Liver (tissue), 7 donors: ENCODE measurements at regions not wholly inside any gene's neighbourhood (a gene's known extent, or its start where the extent isn't known, plus 50 kb on each side); places are given as distances from the start of the nearest gene placed in this dataset.
"Not testable (repeated sequence)": the region's sequence is repeated elsewhere in the genome, so short reads cannot be mapped to it uniquely, and the experiment has no call there.

Source experiments
- DNase-seq: peaks from one replicate; pipeline ENCODE4 v3.0.0-alpha.2; 2017; ENCODE audit warnings: low spot score
- H3K27ac ChIP-seq, 2 donors: one replicate each; pipeline ENCODE4 v1.7.0; 2013; ENCODE audit warnings: inconsistent platforms in 2 of 2, low read length in 2 of 2, control low read depth in 1 of 2, low read depth in 1 of 2, mild to moderate bottlenecking in 1 of 2
- H3K27me3 ChIP-seq, 4 donors: one replicate each; pipeline versions ENCODE4 v1.6.1 to v1.7.0; 2013; ENCODE audit warnings: low read length in 3 of 4, inconsistent platforms in 1 of 4, mild to moderate bottlenecking in 1 of 4, moderate library complexity in 1 of 4; ENCODE audit not compliant: control insufficient read depth in 4 of 4, insufficient read depth in 4 of 4
- H3K36me3 ChIP-seq, 4 donors: one replicate each; pipeline versions ENCODE4 v1.6.1 to v1.7.0; 2013; ENCODE audit warnings: low read length in 3 of 4, mild to moderate bottlenecking in 3 of 4, low read depth in 1 of 4, moderate library complexity in 1 of 4; ENCODE audit not compliant: control insufficient read depth in 4 of 4, insufficient read depth in 3 of 4
- H3K4me1 ChIP-seq, 4 donors: one replicate each; pipeline versions ENCODE4 v1.6.1 to v1.7.0; 2013; ENCODE audit warnings: low read length in 3 of 4, mild to moderate bottlenecking in 3 of 4, moderate library complexity in 1 of 4; ENCODE audit not compliant: control insufficient read depth in 4 of 4, insufficient read depth in 4 of 4
- H3K4me3 ChIP-seq, 3 donors: one replicate each; pipeline versions ENCODE4 v1.6.1 to v1.7.0; 2013; ENCODE audit warnings: low read length in 3 of 3, control low read depth in 1 of 3, low read depth in 1 of 3, mild to moderate bottlenecking in 1 of 3
- H3K9ac ChIP-seq, 2 donors: one replicate each; pipeline ENCODE4 v1.7.0; 2013; ENCODE audit warnings: low read length in 2 of 2, mild to moderate bottlenecking in 2 of 2, moderate library complexity in 2 of 2, control low read depth in 1 of 2, low read depth in 1 of 2
- H3K9me3 ChIP-seq, 4 donors: one replicate each; pipeline versions ENCODE4 v1.6.1 to v1.7.0; 2013; ENCODE audit warnings: low read length in 3 of 4; ENCODE audit not compliant: control insufficient read depth in 4 of 4
- FOXA1 ChIP-seq: IDR thresholded peaks from 2 replicates; pipeline ENCODE4 v1.6.1; 2016; ENCODE audit warnings: antibody characterized with exemption
- GABPA ChIP-seq, 2 donors: IDR thresholded peaks in 1 of 2; conservative IDR thresholded peaks in 1 of 2; 2 replicates each; pipeline ENCODE4 v1.6.1; 2016; ENCODE audit warnings: antibody characterized with exemption in 2 of 2, mild to moderate bottlenecking in 1 of 2, moderate library complexity in 1 of 2
- HNF4G ChIP-seq: IDR thresholded peaks from 2 replicates; pipeline ENCODE4 v1.6.1; 2016; ENCODE audit warnings: antibody characterized with exemption
- MAX ChIP-seq: IDR thresholded peaks from 2 replicates; pipeline ENCODE4 v1.6.1; 2016; ENCODE audit warnings: antibody characterized with exemption
- NR2F2 ChIP-seq: IDR thresholded peaks from 2 replicates; pipeline ENCODE4 v1.6.1; 2016; ENCODE audit warnings: antibody characterized with exemption
- SP1 ChIP-seq: IDR thresholded peaks from 2 replicates; pipeline ENCODE4 v1.6.1; 2018; ENCODE audit warnings: antibody characterized with exemption, mild to moderate bottlenecking
- ZBTB33 ChIP-seq: IDR thresholded peaks from 2 replicates; pipeline ENCODE4 v1.6.1; 2016; ENCODE audit warnings: antibody characterized with exemption
- WGBS: extraction: QIAGEN DNeasy Blood & Tissue Kit; methylation state at CpG from one replicate; pipeline ENCODE4 v1.1.7; 2013; 5-methylcytosine and 5-hydroxymethylcytosine counted together
- donor health status: healthy.
- donor health status: healthy.
- donor health status: healthy.
- donor health status: healthy.

GRCh38 chr17:64724246-64724645 is 62.1 kb upstream of the SMURF2 start:
- not testable (repeated sequence) for DNase-seq, H3K9ac ChIP-seq, H3K27ac ChIP-seq, H3K4me3 ChIP-seq, H3K36me3 ChIP-seq, H3K4me1 ChIP-seq, H3K27me3 ChIP-seq, H3K9me3 ChIP-seq
- WGBS = 74% methylated on average over 8 of the region's 8 CpGs
- TF ChIP-seq NR2F2 (peak; percentile 29), SP1 (peak; percentile 18)

GRCh38 chr17:64723781-64724180 is 61.7 kb upstream of the SMURF2 start:
- Histone ChIP-seq H3K4me3 (no peak overlapping the region), H3K27ac (no peak overlapping the region)
- WGBS = 85% methylated on average over 2 of the region's 2 CpGs

GRCh38 chr17:64721556-64721955 is 59.4 kb upstream of the SMURF2 start:
- H3K27ac ChIP-seq, H3K36me3 ChIP-seq, H3K4me1 ChIP-seq, H3K9ac ChIP-seq, H3K9me3 ChIP-seq, DNase-seq, H3K27me3 ChIP-seq, H3K4me3 ChIP-seq: not testable (repeated sequence)
- 94% methylated on average over 1 of the region's 1 CpG for WGBS

More at GRCh38 chr17:64723781-64724180, 61.7 kb upstream of the SMURF2 start:
- no peak overlapping the region for H3K9ac ChIP-seq
- TF ChIP-seq ZBTB33 = no peak
- TF ChIP-seq FOXA1 = no peak
- no peak for TF ChIP-seq MAX
- TF ChIP-seq GABPA (IDR thresholded peaks at IDR 0.05 in 1 of 2, conservative IDR thresholded peaks at IDR 0.05 in 1 of 2) = no peak
- TF ChIP-seq HNF4G = no peak
- no peak for TF ChIP-seq NR2F2
- no peaks in the 10 kb centered on the region for H3K27me3 ChIP-seq
- H3K9me3 ChIP-seq = no peaks in the 10 kb centered on the region
- H3K36me3 ChIP-seq = no peaks in the 10 kb centered on the region
- no peak for DNase-seq
- H3K4me1 ChIP-seq = no peaks in the 10 kb centered on the region

- not testable (repeated sequence) for H3K4me3 ChIP-seq, H3K4me1 ChIP-seq, H3K36me3 ChIP-seq, H3K27me3 ChIP-seq, H3K27ac ChIP-seq, H3K9me3 ChIP-seq, H3K9ac ChIP-seq, DNase-seq
- 76% methylated on average over 6 of the region's 6 CpGs for WGBS
Measured at GRCh38 chr17:64720253-64720652, 58.1 kb upstream of the SMURF2 start.

GRCh38 chr17:64719517-64719916 is 57.4 kb upstream of the SMURF2 start:
- H3K4me1 ChIP-seq, DNase-seq, H3K9me3 ChIP-seq, H3K9ac ChIP-seq, H3K4me3 ChIP-seq, H3K27me3 ChIP-seq, H3K36me3 ChIP-seq, H3K27ac ChIP-seq: not testable (repeated sequence)
- 97% methylated on average over 4 of the region's 4 CpGs for WGBS

GRCh38 chr17:64718816-64719215 is 56.7 kb upstream of the SMURF2 start:
- WGBS = 96% methylated on average over 6 of the region's 6 CpGs
- not testable (repeated sequence) for H3K4me3 ChIP-seq, H3K27ac ChIP-seq, H3K9ac ChIP-seq, DNase-seq, H3K27me3 ChIP-seq, H3K36me3 ChIP-seq, H3K9me3 ChIP-seq, H3K4me1 ChIP-seq
